Hematopoietic multipotent progenitor cell treated with erythropoietin and hydrocortisone succinate and interleukin-3 and kit ligand, for 17 days (in vitro differentiated cells): ENCODE measurements at regions not wholly inside any gene's neighbourhood (a gene's known extent, or its start where the extent isn't known, plus 50 kb on each side); places are given as distances from the start of the nearest gene placed in this dataset.
"Not testable (repeated sequence)": the region's sequence is repeated elsewhere in the genome, so short reads cannot be mapped to it uniquely, and the experiment has no call there.

ENCODE experiments used
- DNase-seq: peaks from one replicate; pipeline ENCODE4 v3.0.0-alpha.2; 2015; ENCODE audit warnings: low spot score

DNA sequence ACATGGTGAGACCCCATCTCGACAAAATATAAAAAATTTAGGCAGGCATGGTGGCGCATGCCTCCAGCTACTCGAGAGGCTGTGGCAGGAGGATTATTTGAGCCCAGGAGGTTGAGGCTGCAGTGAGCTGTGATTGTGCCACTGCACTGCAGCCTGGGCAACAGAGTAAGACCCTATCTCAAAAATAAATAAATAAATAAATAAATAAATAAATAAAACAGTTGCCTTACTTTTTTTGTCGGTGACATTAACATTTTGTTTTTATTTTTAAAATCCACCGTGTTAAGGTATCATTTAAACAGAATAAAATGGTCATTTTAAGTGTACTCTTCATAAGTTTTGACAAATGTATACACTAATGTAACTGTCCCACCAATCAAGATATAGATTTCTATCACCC lies 57.0 kb downstream of the RASL11A start:
- no peak for DNase-seq

DNA sequence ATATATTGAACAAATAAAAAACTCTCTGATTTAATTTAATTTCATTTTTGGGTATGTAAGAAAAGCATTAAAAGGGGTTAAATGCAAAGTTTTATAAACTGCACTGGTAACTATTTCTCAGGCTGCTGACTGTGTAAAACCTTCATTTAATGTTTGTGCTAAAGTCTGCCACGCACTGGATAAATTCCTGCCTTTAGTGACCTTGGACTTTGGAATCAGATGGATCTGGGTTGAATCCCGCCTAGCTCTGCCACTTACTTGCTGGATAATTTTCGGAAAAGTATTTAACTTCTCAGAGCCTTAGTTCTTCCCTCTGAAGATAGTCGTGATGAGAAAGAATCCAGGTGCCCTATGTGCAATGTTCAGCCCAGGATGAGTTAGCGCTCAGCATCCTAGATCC lies 58.6 kb downstream of the RASL11A start:
- no peak for DNase-seq

DNA sequence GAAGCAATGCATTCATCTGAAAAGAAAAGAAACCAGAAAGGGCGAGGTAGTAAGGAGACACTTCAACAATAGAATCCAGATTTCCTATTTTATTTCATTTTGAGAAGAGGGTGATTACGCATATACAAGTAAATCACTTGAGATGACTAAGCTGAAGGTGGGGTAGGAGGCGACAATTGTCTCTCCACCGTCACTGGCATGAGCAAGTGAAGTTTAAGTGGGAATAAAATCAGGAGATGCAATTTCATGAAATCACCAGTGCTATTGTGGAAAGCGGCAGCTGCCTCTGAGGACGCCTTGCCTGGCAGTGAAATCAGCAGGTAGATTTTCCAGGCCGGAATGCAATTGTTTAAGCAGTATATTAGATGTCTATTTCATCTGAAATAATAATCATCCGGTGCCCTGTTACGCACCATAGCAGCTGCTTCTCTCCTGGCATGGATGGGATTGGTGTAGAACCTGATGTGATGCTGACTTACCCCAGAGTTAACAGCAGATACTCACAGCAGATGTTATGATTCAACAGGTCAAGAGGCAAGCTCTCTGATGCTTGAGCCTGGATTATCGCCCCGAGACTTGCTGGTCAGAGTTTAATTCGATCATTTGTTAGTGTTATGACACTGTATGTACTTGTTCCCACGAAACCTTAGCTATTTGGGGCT lies 64.3 kb downstream of the RASL11A start:
- no peak for DNase-seq

DNA sequence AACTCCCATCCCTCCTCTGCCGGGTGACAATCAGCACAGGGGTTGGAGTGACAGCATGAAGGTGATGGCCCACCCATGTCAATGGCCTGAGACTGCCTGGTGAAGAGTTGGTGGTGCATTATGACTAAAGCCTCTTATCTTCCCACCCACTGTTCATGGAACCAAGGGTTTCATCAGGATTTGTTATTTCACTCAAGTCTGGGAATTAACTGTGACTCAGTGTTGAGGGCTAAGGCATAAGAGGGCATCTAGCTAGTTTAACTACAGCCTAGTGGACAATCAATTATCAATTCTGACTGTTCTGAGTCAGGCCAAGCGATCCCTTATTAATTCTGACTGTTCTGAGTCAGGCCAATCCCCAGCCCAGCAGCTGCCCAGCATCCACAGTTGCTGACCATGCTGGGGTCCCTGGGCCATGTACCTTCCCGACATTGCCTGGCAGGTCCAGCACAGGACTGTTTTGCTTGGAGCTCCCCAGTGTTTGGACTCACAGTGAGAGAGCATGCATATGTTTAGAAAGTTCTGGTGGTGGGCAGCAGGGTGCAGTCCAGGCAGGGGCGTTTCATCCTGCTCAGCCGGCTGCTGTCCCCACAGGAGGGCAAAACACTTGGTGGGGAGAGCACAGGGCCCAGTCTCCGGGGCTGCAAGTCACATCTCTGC lies 65.5 kb downstream of the RASL11A start:
- DNase-seq: no peak

DNA sequence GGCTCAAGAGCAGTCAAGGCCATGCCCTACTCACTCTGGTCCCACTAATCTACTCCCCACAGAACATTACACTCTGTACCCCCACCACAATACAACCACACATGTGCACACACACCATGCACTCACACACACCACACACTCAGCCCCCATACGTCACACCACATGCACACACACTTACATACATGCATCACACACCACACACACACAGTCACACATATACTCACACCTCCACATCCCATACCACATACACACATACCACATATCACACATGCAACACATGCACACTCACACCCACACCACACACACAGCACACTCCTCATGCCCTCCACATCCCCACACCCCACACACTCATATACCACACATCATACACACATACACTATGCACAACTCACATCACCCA lies 67.6 kb downstream of the RASL11A start:
- no peak for DNase-seq

DNA sequence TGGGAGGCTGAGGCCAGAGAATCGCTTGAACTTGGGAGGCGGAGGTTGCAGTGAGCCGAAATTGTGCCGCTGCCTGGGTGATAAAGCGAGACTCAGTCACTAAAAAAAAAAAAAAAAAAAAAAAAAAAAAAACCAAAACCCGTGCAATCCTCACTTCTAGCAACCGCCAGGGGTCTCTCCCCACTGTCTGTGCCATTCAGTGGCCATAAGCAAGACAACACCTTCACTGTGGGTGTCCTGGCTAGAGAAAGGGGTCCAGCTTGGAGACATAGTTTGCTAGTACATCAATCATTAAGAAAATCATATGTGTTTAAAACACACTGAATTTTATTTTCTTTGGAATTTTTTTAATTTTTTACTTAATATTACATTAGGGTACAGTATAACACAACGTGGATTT lies 68.2 kb downstream of the RASL11A start:
- DNase-seq: no peak

DNA sequence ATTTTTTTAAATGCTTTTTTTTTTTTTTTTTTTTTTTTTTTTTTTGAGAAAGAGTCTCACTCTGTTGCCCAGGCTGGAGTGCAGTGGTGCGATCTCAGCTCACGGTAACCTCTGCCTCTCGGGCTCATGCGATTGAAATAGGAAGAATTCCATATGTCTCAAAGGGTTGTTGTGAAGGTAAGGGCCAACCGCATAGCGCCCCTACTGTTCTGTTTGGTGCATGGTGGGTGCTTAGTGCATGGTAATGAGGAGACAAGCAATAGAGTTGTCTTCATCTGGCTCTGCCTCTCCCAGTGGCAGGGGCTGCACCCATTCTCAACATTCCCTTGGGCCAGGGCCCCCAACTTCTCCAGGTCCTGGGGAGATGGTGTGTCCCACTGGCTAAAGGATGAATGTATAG lies 68.7 kb downstream of the RASL11A start:
- DNase-seq: peak; percentile 54

DNA sequence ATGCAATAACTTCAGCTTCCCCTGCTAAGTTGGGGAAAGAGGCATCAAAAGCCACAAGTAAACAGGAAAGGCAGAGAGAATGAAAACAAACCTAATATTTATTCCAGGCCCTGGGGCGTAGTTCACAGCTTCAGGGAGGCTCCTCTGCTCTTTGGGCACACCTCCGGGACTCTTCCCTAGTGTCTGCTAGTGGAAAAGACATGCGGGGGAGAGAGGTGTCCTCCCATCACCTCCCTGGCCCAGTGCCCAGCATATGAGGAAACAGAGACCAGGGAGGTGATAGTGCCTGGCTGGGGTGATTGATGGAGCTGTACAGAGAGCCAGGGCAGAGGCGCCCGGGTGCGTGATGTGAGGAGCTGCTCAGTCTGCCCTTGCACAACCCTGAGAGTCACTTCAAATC lies 71.0 kb downstream of the RASL11A start:
- DNase-seq: no peak

DNA sequence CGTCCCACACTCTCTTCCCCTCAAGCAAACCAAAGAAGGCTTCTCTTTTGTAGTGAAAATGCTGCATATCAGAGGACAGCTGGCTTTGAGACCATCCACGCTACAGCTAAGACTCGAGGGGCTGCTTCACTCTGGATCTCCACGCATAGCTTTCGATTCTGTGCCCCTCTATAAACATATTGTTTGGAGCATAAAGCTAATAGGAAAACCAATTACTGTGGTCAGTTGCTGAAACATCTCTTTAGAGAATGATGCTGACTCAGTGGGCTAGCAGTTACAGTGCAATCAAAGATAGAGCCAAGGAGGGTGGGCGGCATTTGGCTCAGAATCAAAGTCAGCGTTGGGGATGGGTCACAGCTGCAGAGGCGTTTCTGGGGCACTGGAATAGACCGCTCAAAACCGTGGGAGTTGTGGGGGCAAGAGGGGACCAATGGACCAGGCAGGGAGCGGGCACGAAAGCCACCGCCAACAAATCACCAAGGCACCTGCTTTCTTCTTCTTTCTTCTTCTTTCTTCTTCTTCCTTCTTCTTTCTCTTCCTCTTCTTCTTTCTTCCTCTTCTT lies 76.7 kb downstream of the RASL11A start:
- DNase-seq: no peak

DNA sequence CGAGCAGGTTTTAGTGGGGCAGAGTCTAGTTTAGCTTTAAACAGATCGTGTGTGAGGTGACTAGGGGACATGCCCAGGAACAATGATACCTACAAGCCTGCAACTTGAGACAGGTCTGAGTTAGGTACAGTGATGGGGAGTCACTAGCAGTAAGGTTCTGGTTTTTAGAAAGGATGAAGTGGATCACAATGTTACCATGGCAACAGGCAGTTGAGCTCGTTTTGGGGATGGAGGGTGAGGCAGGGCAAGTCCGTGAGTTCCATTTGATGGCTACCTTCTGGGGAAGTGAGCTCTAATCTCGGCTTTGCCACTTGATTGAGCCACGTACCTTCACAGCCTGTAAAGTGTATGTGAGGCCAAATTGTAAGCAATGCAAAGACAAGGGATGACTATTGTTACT lies 76.0 kb upstream of the GTF3A start:
- DNase-seq: no peak

DNA sequence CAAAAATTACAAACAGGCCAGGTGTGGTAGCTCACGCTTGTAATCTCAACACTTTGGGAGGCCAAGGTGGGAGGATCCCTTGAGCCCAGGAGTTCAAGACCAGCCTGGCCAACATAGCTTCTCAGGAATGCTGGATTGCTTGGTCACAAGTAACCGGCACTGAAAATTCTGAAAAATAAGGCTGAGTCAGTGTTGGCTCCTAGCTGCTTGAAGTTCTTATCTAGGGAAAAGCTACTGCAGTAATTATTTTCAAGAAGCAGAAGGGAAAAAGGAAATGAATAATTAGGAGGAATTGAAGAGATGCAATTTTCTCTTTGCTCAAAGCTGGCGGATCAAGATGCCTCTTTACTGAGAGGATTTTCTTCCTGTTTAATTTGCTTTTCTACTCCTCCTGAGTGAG lies 75.0 kb upstream of the GTF3A start:
- DNase-seq: no peak

DNA sequence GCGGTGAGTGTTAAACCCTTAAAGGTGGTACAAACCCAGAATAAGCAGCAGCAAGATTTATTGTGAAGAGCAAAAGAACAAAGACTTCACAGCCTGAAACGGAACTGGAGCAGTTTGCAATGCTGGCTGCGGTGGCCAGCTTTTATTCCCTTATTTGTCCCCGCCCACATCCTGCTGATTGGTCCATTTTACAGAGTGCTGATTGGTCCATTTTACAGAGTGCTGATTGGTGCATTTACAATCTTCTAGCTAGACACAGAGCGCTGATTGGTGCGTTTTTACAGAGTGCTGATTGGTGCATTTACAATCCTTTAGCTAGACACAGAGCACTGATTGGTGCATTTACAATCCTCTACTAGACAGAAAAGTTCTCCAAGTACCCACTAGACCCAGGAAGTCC lies 73.6 kb upstream of the GTF3A start:
- not testable (repeated sequence) for DNase-seq

DNA sequence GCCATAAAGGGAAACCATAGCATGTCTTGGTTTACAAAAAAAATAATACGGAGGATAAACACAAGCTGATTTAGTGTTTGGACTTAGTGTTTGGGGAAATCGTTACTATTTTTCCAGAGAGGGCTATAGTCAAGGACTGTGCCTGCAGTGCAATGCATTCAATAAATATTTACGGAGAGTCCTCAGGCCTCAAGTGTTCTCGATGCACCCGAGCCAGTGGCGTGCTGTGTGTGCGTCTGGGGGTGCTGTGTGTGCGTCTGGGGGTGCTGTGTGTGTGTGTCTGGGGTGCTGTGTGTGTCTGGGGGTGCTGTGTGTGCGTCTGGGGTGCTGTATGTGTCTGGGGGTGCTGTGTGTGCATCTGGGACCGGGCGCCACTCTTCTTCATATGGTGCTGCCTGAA lies 71.7 kb upstream of the GTF3A start:
- DNase-seq: no peak

DNA sequence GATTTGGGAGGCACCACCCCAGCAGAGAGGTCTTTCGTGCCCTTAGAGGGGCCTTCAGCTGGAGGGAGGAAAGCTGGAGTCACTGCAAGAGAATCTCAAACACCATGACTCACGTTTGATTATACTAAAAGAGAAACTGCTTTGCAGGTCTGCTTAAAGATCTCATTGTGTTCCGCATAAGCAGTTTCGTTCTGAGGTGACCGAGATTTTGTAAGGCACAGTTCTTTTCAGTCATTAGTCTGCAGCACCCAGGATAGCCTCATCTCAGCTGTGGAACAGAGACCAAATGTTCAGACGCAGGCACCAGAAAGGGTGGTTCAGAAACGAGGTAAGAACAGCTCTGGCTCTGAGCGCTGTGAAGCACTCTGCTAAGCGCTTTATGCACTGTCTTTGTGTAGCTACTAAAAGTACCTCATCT lies 71.2 kb upstream of the GTF3A start:
- no peak for DNase-seq

DNA sequence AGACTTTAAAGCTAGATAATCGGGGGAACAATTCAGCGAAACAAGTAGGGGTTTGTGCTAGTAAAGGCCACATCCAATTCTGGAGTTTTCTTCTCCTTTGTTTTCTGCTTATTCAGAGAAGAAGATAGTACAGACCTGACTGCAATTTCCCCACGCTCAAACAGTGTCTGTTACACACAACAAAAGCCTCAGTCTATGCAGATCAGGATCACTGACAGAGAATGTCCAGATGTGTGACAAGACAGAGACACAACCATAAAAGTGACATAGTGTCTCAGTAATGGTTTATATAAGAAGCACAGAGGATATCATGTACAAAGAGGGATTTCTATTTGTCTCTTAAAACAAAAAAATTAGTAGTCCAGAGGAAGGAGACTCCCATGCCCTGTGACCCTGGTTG lies 70.7 kb upstream of the GTF3A start:
- no peak for DNase-seq

DNA sequence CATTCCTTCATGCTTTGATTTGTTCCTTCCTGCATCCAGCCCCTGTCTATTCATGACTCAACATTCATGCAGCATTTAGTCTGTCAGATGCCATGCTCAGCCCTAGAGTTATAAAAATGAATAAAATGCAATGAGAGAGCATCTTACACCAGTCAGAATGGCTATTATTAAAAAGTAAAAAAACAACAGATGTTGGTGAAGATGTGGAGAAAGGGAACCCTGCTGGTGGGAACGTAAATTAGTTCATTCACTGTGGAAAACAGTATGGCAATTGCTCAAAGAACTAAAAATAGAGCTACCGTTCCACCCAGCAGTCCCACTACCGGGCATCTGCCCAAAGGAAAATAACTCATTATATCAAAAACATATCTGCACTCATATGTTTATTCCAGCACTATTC lies 70.0 kb upstream of the GTF3A start:
- DNase-seq: no peak

DNA sequence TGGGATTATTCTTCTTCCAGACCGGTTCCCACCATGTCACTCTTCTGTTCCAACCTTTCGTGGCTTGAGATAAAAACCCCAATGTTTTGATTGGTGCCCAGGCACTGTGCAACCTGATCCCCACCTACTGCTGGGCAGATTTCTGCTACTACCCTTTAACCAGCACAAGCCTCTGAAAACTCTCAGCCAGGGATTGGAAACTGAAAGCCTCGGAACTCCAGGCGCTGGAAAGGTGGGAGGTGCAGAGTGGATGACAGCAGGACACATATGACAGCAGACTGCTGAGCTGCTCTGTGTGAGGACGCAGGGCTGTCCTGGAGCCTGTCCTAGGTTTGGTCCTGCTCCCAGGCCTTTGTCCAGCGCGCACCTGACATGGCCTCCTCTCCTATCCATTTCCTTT lies 68.5 kb upstream of the GTF3A start:
- no peak for DNase-seq

DNA sequence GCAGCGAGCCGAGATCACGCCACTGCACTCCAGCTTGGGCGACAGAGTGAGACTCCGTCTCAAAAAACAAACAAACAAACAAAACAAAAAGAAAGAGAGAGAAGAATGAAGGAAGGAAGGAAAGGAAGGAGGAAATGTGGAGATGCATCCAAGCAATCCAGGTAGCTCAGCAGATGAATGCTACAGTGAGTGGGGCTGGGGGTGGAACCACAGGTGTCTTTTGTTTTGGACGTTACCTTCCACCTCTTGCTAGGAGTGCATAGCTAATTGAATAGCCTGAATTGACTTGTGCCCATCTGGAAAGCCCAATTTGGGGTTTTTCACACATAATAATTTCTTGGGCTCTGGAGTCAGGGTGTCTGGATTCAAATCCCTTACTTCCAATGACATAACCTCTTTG lies 66.0 kb upstream of the GTF3A start:
- no peak for DNase-seq

DNA sequence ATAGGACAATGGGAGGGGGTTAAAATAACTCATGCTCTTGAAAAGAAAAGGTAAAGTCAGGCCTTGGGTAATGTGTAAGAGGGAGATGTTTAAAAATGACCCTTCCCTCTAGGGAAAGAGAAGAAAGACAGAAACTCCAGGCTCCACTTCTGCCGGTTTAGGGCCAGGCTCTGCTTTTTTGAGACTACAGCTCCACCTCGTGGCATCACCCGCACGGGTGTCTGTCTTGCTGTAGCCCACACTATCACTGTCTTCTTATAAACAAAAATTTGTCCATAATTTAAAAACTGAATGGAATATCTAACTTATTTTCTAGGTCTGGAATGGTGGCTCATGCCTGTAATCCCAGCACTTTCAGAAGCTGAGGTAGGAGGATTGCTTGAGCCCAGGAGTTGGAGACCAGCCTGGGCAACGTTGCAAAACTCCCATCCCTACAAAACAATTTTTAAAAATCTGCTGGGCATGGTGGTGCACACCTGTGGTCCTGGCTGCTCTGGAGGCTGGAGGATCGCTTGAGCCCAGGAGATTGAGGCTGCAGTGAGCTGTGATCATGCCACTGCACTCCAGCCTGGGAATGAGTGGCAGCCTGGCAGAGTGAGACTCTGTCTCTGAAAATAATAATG lies 65.1 kb upstream of the GTF3A start:
- peak; percentile 72 for DNase-seq

DNA sequence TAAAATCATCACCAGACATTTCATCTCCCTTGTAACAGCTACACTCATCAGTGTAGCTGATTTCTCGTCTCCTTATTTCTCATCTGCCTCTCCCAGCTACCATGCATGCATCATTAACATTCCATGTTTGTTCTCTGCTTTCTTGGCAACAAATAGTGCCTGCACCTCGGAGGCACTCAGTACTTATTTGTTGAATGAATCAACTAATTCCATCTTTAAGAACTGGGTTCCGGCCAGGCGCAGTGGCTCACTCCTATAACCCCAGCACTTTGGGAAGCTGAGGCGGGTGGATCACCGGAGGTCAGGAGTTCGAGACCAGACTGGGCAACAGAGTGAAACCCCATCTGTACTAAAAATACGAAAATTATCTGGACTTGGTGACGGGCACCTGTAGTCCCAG lies 63.9 kb upstream of the GTF3A start:
- DNase-seq: no peak

DNA sequence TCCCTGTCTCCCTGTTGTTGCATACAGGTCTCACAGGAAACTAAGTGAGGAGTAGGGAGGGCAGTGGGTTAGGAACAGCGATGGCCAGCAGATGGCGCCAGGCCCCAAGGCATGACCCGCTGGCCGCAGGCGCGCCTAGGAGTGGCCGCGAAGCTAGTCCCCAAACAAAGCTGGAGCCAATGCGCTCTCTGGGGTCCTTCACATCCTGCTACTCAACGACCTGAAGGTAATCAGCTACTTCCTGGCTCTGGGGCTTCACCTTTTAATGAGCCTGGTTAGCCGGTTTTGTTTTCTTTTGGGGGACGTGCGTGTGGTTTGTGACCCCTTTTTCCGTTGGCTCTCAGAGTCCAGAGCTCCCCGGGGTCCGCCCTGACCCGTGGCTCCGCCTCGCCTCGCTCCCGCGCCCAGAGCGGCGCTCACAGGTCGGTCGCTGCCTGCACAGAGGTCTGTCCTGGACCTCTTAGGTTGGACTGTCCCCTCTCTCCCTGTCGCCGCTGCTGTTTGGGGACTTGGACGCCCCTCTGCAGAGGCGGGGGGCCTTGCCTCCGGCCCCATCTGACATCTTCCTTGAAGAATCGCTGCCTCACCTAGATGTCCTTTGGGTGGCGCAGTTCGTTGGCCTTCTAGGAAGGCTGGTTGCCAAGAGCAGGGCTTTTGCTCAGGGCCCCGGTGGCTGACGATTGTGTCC lies 62.2 kb upstream of the GTF3A start:
- DNase-seq: peak; percentile 84

DNA sequence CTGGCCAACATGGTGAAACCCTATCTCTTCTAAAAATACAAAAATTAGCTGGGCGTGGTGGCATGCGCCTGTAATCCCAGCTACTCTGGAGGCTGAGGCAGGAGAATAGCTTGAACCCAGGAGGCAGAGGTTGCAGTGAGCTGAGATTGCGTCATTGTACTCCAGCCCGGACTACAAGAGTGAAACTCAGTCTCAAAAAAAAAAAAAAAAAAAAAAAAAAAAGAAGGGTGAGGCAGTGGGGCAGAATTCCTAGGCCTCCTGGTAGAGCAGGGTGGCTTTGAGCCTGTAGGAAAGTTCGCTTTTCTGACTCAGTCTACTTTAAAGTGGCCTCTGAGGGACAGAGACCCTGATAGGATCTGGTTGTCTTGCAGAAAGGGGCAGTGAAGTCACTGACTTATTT lies 60.8 kb upstream of the GTF3A start:
- not testable (repeated sequence) for DNase-seq

DNA sequence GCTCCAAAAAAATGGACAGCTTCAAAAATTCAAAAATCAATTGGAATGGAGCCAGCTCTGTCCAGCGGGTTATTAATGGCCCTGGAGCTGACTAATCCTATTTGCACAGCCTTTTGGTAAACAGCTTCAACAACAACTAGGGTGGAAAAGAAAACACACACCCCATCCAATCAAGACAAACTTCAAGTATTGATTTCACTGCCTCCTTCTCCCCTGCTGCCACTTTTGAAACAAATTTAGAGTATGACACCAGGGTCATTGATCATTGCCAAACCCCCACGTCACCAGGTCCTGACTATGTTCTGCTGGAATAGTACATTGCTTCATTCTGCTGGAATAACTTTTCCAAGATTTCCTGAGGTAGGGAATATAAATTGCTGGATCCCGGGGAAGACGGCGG lies 56.8 kb upstream of the GTF3A start:
- no peak for DNase-seq
